Fibroblast of mammary gland (primary cell): ENCODE measurements at regions not wholly inside any gene's neighbourhood (a gene's known extent, or its start where the extent isn't known, plus 50 kb on each side); places are given as distances from the start of the nearest gene placed in this dataset.
A peak's percentile ranks its signal among the peaks of the same experiment; 100 is the strongest.

ENCODE experiments used
- DNase-seq: peaks from one replicate; pipeline ENCODE4 v3.0.0-alpha.2; 2010; ENCODE audit warnings: low read depth
- H3K4me3 ChIP-seq: 2 replicates; pipeline ENCODE4 v1.5.1; 2011; ENCODE audit warnings: low read depth, mild to moderate bottlenecking, low read length, moderate library complexity; ENCODE audit not compliant: control insufficient read depth
- TF ChIP-seq, protein P1 (sequence below): conservative IDR thresholded peaks from 2 replicates; pipeline ENCODE4 v1.5.1; 2011; ENCODE audit warnings: low read depth, low read length, inconsistent platforms; ENCODE audit not compliant: control insufficient read depth, insufficient read depth

DNA sequence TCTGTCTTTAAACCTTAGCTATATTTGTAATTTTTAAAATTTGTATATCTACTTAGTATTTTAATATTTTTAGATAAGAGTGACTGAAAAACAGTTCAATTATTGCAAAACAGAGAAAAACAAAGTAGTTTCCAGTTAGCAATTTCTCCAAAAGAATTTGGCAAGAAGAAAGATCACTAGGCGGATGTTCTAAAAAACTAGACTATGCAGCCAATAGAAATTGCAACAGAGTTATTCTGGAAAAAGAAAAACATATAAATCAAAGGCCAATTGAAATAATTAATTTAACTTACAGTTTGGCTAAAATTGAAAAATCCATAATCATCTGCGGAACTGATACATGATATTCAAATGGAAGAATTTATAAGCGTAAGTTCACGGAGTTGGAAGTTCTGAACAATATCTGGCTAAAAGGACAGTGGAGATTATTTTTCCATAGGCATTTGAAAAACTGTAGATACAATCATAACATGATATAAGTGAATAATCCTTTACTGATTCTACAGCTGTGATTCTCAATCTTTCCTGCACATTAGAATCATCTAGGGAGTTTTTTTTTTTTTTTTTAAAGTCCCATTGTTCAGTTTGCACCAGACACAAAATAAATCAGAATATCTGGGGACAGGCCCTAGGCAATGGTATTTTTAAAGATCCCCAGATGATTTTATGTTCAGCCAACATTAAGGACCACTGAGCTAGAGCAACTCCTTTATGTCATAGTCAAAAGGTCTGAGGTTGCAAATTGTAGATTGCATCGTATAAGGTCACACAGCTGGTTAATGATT, 605.1 kb upstream of the DAB2 start:
- no peak overlapping the region for H3K4me3 ChIP-seq
- DNase-seq: no peak
- TF ChIP-seq, protein P1, sequence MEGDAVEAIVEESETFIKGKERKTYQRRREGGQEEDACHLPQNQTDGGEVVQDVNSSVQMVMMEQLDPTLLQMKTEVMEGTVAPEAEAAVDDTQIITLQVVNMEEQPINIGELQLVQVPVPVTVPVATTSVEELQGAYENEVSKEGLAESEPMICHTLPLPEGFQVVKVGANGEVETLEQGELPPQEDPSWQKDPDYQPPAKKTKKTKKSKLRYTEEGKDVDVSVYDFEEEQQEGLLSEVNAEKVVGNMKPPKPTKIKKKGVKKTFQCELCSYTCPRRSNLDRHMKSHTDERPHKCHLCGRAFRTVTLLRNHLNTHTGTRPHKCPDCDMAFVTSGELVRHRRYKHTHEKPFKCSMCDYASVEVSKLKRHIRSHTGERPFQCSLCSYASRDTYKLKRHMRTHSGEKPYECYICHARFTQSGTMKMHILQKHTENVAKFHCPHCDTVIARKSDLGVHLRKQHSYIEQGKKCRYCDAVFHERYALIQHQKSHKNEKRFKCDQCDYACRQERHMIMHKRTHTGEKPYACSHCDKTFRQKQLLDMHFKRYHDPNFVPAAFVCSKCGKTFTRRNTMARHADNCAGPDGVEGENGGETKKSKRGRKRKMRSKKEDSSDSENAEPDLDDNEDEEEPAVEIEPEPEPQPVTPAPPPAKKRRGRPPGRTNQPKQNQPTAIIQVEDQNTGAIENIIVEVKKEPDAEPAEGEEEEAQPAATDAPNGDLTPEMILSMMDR: no peak

DNA sequence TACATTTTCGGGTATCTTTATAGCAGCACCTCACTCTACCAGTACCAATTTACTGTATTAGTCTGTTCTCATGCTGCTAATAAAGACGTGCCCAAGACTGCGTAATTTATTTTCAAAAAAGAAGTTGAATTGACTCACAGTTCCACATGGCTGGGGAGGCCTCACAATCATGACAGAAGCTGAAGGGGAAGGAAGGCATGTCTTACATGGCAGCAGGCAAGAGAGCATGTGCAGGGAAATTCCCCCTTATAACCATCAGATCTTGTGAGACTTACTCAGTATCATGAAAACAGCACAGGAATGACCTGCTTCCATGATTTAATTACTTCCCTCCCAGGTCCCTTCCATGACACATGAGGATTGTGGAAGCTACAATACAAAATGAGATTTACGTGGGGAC, 602.6 kb upstream of the DAB2 start:
- no peak overlapping the region for H3K4me3 ChIP-seq
- DNase-seq: no peak
- TF ChIP-seq, protein P1: no peak

DNA sequence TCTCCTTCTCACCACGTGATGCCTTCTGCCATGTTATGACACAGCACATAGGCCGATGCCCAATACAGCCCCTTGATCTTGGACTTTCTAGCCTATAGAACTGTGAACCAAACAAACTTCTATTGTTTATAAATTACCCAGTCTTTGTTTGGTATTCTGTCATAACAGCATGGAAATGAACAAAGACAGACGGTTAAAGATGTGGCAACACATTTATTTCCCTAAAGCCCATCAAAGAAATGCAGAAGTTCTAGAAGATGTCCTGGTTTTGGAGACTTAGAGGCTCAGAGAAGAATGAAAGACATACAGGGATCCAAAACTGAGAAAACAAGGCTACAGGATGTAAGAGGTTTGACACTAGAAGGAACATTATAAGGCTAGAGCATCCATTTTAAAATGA, 600.8 kb upstream of the DAB2 start:
- no peak overlapping the region for H3K4me3 ChIP-seq
- DNase-seq: no peak
- TF ChIP-seq, protein P1: no peak

DNA sequence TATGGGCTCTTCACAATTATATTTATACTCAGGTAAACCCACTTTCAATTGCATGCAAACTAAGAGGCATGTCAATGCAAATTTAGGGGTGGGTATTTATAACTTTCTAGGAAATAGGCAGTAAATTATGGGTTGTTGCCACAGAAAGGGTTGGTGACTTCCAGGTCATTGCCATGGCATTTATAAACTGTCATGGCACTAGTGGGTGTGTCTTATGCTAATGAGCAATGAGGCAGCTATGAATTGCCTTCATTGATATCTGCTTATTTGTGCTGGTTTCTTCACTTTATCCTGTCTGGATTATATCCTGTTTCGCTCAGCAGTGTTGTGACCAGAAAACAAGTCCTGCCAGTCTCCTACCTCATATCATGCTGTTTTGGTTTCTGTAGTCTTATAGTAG, 597.3 kb upstream of the DAB2 start:
- TF ChIP-seq, protein P1: no peak
- H3K4me3 ChIP-seq: no peak overlapping the region
- no peak for DNase-seq

DNA sequence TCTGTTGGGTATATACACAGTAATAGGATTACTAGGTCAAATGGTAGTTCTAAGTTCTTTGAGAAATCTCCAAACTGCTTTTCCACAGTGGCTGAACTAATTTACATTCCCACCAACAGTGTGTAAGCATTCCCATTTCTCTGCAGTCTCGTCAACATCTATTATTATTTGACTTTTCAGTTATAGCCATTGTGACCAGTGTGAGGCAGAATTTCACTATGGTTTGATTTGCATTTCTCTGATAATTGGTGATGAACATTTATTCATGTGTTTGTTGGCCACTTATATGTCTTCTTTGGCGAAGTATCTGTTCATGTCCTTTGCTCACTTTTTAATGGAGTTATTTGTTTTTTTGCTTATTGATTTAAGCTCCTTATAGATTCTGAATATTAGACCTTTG, 596.2 kb upstream of the DAB2 start:
- no peak overlapping the region for H3K4me3 ChIP-seq
- TF ChIP-seq, protein P1: peak; percentile 11
- DNase-seq: peak; percentile 15

DNA sequence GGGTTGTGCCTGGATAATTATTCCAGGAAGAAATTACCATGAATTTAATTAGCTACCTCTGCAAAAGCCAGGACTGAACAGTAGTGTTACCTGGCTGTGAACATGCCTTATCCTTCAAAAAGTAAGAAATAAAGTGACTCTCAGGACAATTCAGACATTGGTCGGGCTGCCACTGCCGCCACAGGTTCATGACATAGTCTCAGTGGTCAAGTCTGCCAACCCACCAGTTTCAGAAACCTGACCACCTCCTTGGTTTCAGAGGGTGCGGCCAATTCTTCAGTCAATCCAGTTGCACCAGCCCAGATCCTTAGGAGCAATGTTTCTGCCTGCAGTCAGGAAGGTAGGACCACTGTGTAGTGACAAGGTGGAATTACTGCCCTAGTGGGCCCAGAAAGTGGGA, 593.1 kb upstream of the DAB2 start:
- no peak for DNase-seq
- no peak overlapping the region for H3K4me3 ChIP-seq
- TF ChIP-seq, protein P1: no peak

DNA sequence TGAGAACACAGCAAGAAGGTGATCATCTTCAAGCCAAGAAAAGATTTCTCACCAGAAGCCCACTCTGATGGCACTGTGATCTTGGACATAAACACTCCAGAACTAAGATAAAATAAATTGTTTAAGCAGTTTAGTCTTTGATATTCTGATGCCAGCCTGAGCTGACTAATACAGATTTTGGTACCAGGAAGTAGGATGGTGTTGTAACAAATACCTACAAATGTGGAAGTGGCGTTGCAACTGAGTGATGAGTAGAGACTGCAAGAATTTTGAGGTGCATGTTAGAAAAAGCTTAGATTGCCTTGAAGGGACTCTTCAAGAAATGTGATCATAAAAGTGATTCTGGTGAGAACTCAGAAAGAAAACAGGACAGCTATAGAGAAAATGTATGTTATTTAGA, 592.4 kb upstream of the DAB2 start:
- TF ChIP-seq, protein P1: no peak
- no peak overlapping the region for H3K4me3 ChIP-seq
- DNase-seq: no peak
